ENCODE measurements at regions not wholly inside any gene's neighbourhood (a gene's known extent, or its start where the extent isn't known, plus 50 kb on each side); places are given as distances from the start of the nearest gene placed in this dataset.

- Histone ChIP-seq H3K4me3 (no peak overlapping the region), H3K4me2 (ENCODE audit: control insufficient read depth, insufficient read depth) (no peak overlapping the region), H3K79me2 (ENCODE audit: control insufficient read depth, insufficient read depth, low read length) (no peaks in the 10 kb centered on the region), H3K27ac (ENCODE audit: control insufficient read depth, insufficient read depth) (no peak overlapping the region), H3K27me3 (replicated peaks in 1 of 2; ENCODE audit: control insufficient read depth in 2 of 2, insufficient read depth in 2 of 2, low read length in 1 of 2) (no peaks in the 10 kb centered on the region), H3K4me1 (ENCODE audit: control insufficient read depth, insufficient read depth, low read length) (no peaks in the 10 kb centered on the region), H3K36me3 (ENCODE audit: control insufficient read depth in 2 of 2, insufficient read depth in 2 of 2, low read length in 1 of 2) (no peaks in the 10 kb centered on the region), H2AFZ (ENCODE audit: control insufficient read depth, low read depth, low read length) (no peak overlapping the region), H3K9me3 (replicated peaks; ENCODE audit: control insufficient read depth, insufficient read depth, low read length) (no peaks in the 10 kb centered on the region), H4K20me1 (ENCODE audit: control insufficient read depth, insufficient read depth) (no peaks in the 10 kb centered on the region), H3K9ac (ENCODE audit: control insufficient read depth, insufficient read depth, low read length) (no peak overlapping the region)
- FAIRE-seq (no peak), DNase-seq (ENCODE audit: low read depth, low spot score) (no peak), ATAC-seq (no peak)
- BruUV-seq (replicated peaks): no TSS peak
- SMC1A ChIA-PET (ENCODE audit: uncharacterized antibody, unreplicated experiment): no interaction called here
- in situ Hi-C loops (cut with MboI): no loop called here
- no peak for TF ChIP-seq ZBTB33 (IDR thresholded peaks at IDR 0.05)
- TF ChIP-seq ATF7 (IDR thresholded peaks at IDR 0.05; ENCODE audit: low read depth): peak; percentile 44; the same call in 1 of the 2 replicates
- POLR2A ChIA-PET: no interaction called here
- intact Hi-C loops (cut with micrococcal nuclease; ENCODE audit: unreplicated experiment): no loop called here
- RAD21 ChIA-PET (ENCODE audit: unreplicated experiment): no interaction called here
- CTCF ChIA-PET: no interaction called here
These were observed 136.2 kb downstream of the PJA2 start for GRCh38 chr5:109273594-109273993.

- 0% methylated on average over 1 of the region's 1 CpG for WGBS (ENCODE audit: insufficient coverage, insufficient replicate concordance, low lambda C conversion rate, missing lambda C conversion rate)
- FAIRE-seq: no peak
- ChIA-PET CTCF (no interaction called here), POLR2A (no interaction called here), RAD21 (ENCODE audit: unreplicated experiment) (no interaction called here), SMC1A (ENCODE audit: uncharacterized antibody, unreplicated experiment) (no interaction called here)
- Histone ChIP-seq H2AFZ (ENCODE audit: control insufficient read depth, low read depth, low read length) (no peak overlapping the region), H3K36me3 (ENCODE audit: control insufficient read depth in 2 of 2, insufficient read depth in 2 of 2, low read length in 1 of 2) (no peaks in the 10 kb centered on the region), H3K79me2 (ENCODE audit: control insufficient read depth, insufficient read depth, low read length) (no peaks in the 10 kb centered on the region), H3K4me1 (ENCODE audit: control insufficient read depth, insufficient read depth, low read length) (no peaks in the 10 kb centered on the region), H3K27ac (ENCODE audit: control insufficient read depth, insufficient read depth) (no peak overlapping the region), H3K9ac (ENCODE audit: control insufficient read depth, insufficient read depth, low read length) (no peak overlapping the region), H3K4me3 (no peak overlapping the region), H3K27me3 (replicated peaks in 1 of 2; ENCODE audit: control insufficient read depth in 2 of 2, insufficient read depth in 2 of 2, low read length in 1 of 2) (no peaks in the 10 kb centered on the region), H4K20me1 (ENCODE audit: control insufficient read depth, insufficient read depth) (no peaks in the 10 kb centered on the region), H3K9me3 (replicated peaks; ENCODE audit: control insufficient read depth, insufficient read depth, low read length) (no peaks in the 10 kb centered on the region; the same call in 2 of the 3 replicates), H3K4me2 (ENCODE audit: control insufficient read depth, insufficient read depth) (no peak overlapping the region)
- DNase-seq (ENCODE audit: low read depth, low spot score): no peak
- in situ Hi-C loops (cut with MboI) (no loop called here), intact Hi-C loops (cut with micrococcal nuclease; ENCODE audit: unreplicated experiment) (no loop called here)
- ATAC-seq: no peak
- no TSS peak for BruUV-seq (replicated peaks)
- no peak for TF ChIP-seq ZNF687 (IDR thresholded peaks at IDR 0.05)
- TF ChIP-seq SMAD1 (IDR thresholded peaks at IDR 0.05; ENCODE audit: low read depth, partially characterized antibody): no peak
- no peak for TF ChIP-seq IRF4 (IDR thresholded peaks at IDR 0.05; ENCODE audit: low read depth, low read length)
- TF ChIP-seq EED (IDR thresholded peaks at IDR 0.05; ENCODE audit: low read depth): no peak
- TF ChIP-seq SMAD5 (IDR thresholded peaks at IDR 0.05; ENCODE audit: low read depth): no peak
- TF ChIP-seq ZBED1 (IDR thresholded peaks at IDR 0.05; ENCODE audit: borderline replicate concordance): no peak
- TF ChIP-seq RFX5 (IDR thresholded peaks at IDR 0.05; ENCODE audit: low read depth, low read length): no peak
- no peak for TF ChIP-seq HCFC1 (IDR thresholded peaks at IDR 0.05; ENCODE audit: low read length)
- TF ChIP-seq ZNF24 (IDR thresholded peaks at IDR 0.05): no peak
- no peak for TF ChIP-seq CREB1 (IDR thresholded peaks at IDR 0.05; ENCODE audit: low read depth)
- TF ChIP-seq TCF3 (IDR thresholded peaks at IDR 0.05; ENCODE audit: borderline replicate concordance, insufficient read depth, low read depth, low read length): no peak
- TF ChIP-seq PAX8 (IDR thresholded peaks at IDR 0.05): no peak
- no peak for TF ChIP-seq ZNF622 (IDR thresholded peaks at IDR 0.05)
- no peak for TF ChIP-seq JUND (IDR thresholded peaks at IDR 0.05; ENCODE audit: low read depth, low read length)
- no peak for TF ChIP-seq HDGF (IDR thresholded peaks at IDR 0.05)
These were observed 142.5 kb downstream of the PJA2 start for GRCh38 chr5:109267283-109267682.
